ENCODE measurements at regions not wholly inside any gene's neighbourhood (a gene's known extent, or its start where the extent isn't known, plus 50 kb on each side); places are given as distances from the start of the nearest gene placed in this dataset.
"Not testable (repeated sequence)": the region's sequence is repeated elsewhere in the genome, so short reads cannot be mapped to it uniquely, and the experiment has no call there.

- no peak for DNase-seq (ENCODE audit: low read depth, low spot score)
- H3K4me3 ChIP-seq (ENCODE audit: low read length): no peak overlapping the region
These were observed 173.6 kb downstream of the ISL1 start for GRCh38 chr5:51556833-51557232.

GRCh38 chr5:51558682-51559081 is 175.4 kb downstream of the ISL1 start:
- DNase-seq (ENCODE audit: low read depth, low spot score): no peak

GRCh38 chr5:51559339-51559738 is 176.1 kb downstream of the ISL1 start:
- DNase-seq (ENCODE audit: low read depth, low spot score): no peak

More at GRCh38 chr5:51558682-51559081, 175.4 kb downstream of the ISL1 start:
- no peak overlapping the region for H3K4me3 ChIP-seq (ENCODE audit: low read length)

GRCh38 chr5:51559921-51560658 is 176.8 kb downstream of the ISL1 start:
- H3K4me3 ChIP-seq (ENCODE audit: low read length): no peak overlapping the region
- no peak for DNase-seq (ENCODE audit: low read depth, low spot score)

More at GRCh38 chr5:51559339-51559738, 176.1 kb downstream of the ISL1 start:
- H3K4me3 ChIP-seq (ENCODE audit: low read length): no peak overlapping the region

GRCh38 chr5:51566953-51567352 is 183.7 kb downstream of the ISL1 start:
- H3K4me3 ChIP-seq (ENCODE audit: low read length): no peak overlapping the region
- no peak for DNase-seq (ENCODE audit: low read depth, low spot score)

- no peak for DNase-seq (ENCODE audit: low read depth, low spot score)
These were observed 184.4 kb downstream of the ISL1 start for GRCh38 chr5:51567636-51568035.

GRCh38 chr5:51573835-51574234 is 190.6 kb downstream of the ISL1 start:
- no peak overlapping the region for H3K4me3 ChIP-seq (ENCODE audit: low read length)
- DNase-seq (ENCODE audit: low read depth, low spot score): no peak

More at GRCh38 chr5:51567636-51568035, 184.4 kb downstream of the ISL1 start:
- no peak overlapping the region for H3K4me3 ChIP-seq (ENCODE audit: low read length)

- no peak overlapping the region for H3K4me3 ChIP-seq (ENCODE audit: low read length)
- DNase-seq (ENCODE audit: low read depth, low spot score): no peak
These were observed 199.7 kb downstream of the ISL1 start for GRCh38 chr5:51582871-51583394.

GRCh38 chr5:51598026-51598425 is 214.8 kb downstream of the ISL1 start:
- no peak overlapping the region for H3K4me3 ChIP-seq (ENCODE audit: low read length)
- no peak for DNase-seq (ENCODE audit: low read depth, low spot score)

- DNase-seq (ENCODE audit: low read depth, low spot score): no peak
- H3K4me3 ChIP-seq (ENCODE audit: low read length): no peak overlapping the region
These were observed 216.3 kb downstream of the ISL1 start for GRCh38 chr5:51599587-51599986.

GRCh38 chr5:51604324-51604723 is 221.1 kb downstream of the ISL1 start:
- DNase-seq (ENCODE audit: low read depth, low spot score): no peak

GRCh38 chr5:51606921-51607320 is 223.7 kb downstream of the ISL1 start:
- no peak for DNase-seq (ENCODE audit: low read depth, low spot score)
- no peak overlapping the region for H3K4me3 ChIP-seq (ENCODE audit: low read length)

More at GRCh38 chr5:51604324-51604723, 221.1 kb downstream of the ISL1 start:
- H3K4me3 ChIP-seq (ENCODE audit: low read length): no peak overlapping the region

- DNase-seq (ENCODE audit: low read depth, low spot score): no peak
- H3K4me3 ChIP-seq (ENCODE audit: low read length): no peak overlapping the region
These were observed 235.0 kb downstream of the ISL1 start for GRCh38 chr5:51618234-51618633.

- no peak for DNase-seq (ENCODE audit: low read depth, low spot score)
- no peak overlapping the region for H3K4me3 ChIP-seq (ENCODE audit: low read length)
These were observed 237.9 kb downstream of the ISL1 start for GRCh38 chr5:51621156-51621555.

GRCh38 chr5:51622161-51622790 is 239.0 kb downstream of the ISL1 start:
- no peak overlapping the region for H3K4me3 ChIP-seq (ENCODE audit: low read length)
- DNase-seq (ENCODE audit: low read depth, low spot score): no peak

- no peak for DNase-seq (ENCODE audit: low read depth, low spot score)
These were observed 242.1 kb downstream of the ISL1 start for GRCh38 chr5:51625224-51625968.

GRCh38 chr5:51632027-51632426 is 248.8 kb downstream of the ISL1 start:
- no peak overlapping the region for H3K4me3 ChIP-seq (ENCODE audit: low read length)
- DNase-seq (ENCODE audit: low read depth, low spot score): no peak

More at GRCh38 chr5:51625224-51625968, 242.1 kb downstream of the ISL1 start:
- H3K4me3 ChIP-seq (ENCODE audit: low read length): no peak overlapping the region

GRCh38 chr5:51632793-51633192 is 249.5 kb downstream of the ISL1 start:
- H3K4me3 ChIP-seq (ENCODE audit: low read length): no peak overlapping the region
- no peak for DNase-seq (ENCODE audit: low read depth, low spot score)

- peak; percentile 17 for DNase-seq (ENCODE audit: low read depth, low spot score)
- not testable (repeated sequence) for H3K4me3 ChIP-seq (ENCODE audit: low read length)
These were observed 253.7 kb downstream of the ISL1 start for GRCh38 chr5:51636973-51637372.

GRCh38 chr5:51644976-51645375 is 261.7 kb downstream of the ISL1 start:
- DNase-seq (ENCODE audit: low read depth, low spot score): no peak
- no peak overlapping the region for H3K4me3 ChIP-seq (ENCODE audit: low read length)
